Caki2 (cell line): ENCODE measurements at regions not wholly inside any gene's neighbourhood (a gene's known extent, or its start where the extent isn't known, plus 50 kb on each side); places are given as distances from the start of the nearest gene placed in this dataset.

Experiments used
- DNase-seq: peaks from one replicate; pipeline ENCODE4 v3.0.0-alpha.2; 2015; ENCODE audit warnings: low read depth
- in situ Hi-C: cut with HindIII; loops from 2 replicates; pipeline ENCODE4 v1.10.0; 2016; ENCODE audit warnings: low sequenced_read_pairs, low pct_unique_long_range_greater_than_20kb, mixed read lengths

GRCh38 chr5:44664711-44665100, 144.0 kb upstream of the MRPS30 start:
- no peak for DNase-seq
- in situ Hi-C loops, result no loop called here

GRCh38 chr5:44663991-44664710, 144.6 kb upstream of the MRPS30 start:
- no peak for DNase-seq
- in situ Hi-C loops, result no loop called here

GRCh38 chr5:44661851-44662250, 146.9 kb upstream of the MRPS30 start:
- no peak for DNase-seq
- in situ Hi-C loops, result no loop called here

- in situ Hi-C loops, result no loop called here
- no peak for DNase-seq
Observed at GRCh38 chr5:44660251-44660650, 148.5 kb upstream of the MRPS30 start.

- DNase-seq, result no peak
- in situ Hi-C loops, result no loop called here
Observed at GRCh38 chr5:44659334-44659733, 149.4 kb upstream of the MRPS30 start.

- DNase-seq, result no peak
- in situ Hi-C loops, result no loop called here
Observed at GRCh38 chr5:44652674-44653073, 156.1 kb upstream of the MRPS30 start.

GRCh38 chr5:44646016-44646415, 162.7 kb upstream of the MRPS30 start:
- in situ Hi-C loops, result no loop called here
- DNase-seq, result no peak

- no peak for DNase-seq
- in situ Hi-C loops, result no loop called here
Observed at GRCh38 chr5:44645502-44645901, 163.2 kb upstream of the MRPS30 start.

GRCh38 chr5:44644628-44645027, 164.1 kb upstream of the MRPS30 start:
- in situ Hi-C loops, result no loop called here

GRCh38 chr5:44641820-44642219, 166.9 kb upstream of the MRPS30 start:
- in situ Hi-C loops, result no loop called here
- DNase-seq, result no peak

More at GRCh38 chr5:44644628-44645027, 164.1 kb upstream of the MRPS30 start:
- no peak for DNase-seq

- no peak for DNase-seq
- in situ Hi-C loops, result no loop called here
Observed at GRCh38 chr5:44640945-44641456, 167.7 kb upstream of the MRPS30 start.

GRCh38 chr5:44637916-44638869, 170.6 kb upstream of the MRPS30 start:
- in situ Hi-C loops, result no loop called here
- no peak for DNase-seq

GRCh38 chr5:44632344-44632743, 176.4 kb upstream of the MRPS30 start:
- in situ Hi-C loops, result no loop called here
- no peak for DNase-seq

GRCh38 chr5:44626846-44627245, 181.9 kb upstream of the MRPS30 start:
- DNase-seq, result no peak
- in situ Hi-C loops, result no loop called here

GRCh38 chr5:44622331-44622730, 186.4 kb upstream of the MRPS30 start:
- in situ Hi-C loops, result no loop called here
- no peak for DNase-seq

- in situ Hi-C loops, result no loop called here
- DNase-seq, result no peak
Observed at GRCh38 chr5:44619875-44620610, 188.7 kb upstream of the MRPS30 start.

- no peak for DNase-seq
- in situ Hi-C loops, result no loop called here
Observed at GRCh38 chr5:44614845-44615244, 193.9 kb upstream of the MRPS30 start.

GRCh38 chr5:44613936-44614335, 194.8 kb upstream of the MRPS30 start:
- DNase-seq, result no peak
- in situ Hi-C loops, result no loop called here

GRCh38 chr5:44605926-44606325, 202.8 kb upstream of the MRPS30 start:
- in situ Hi-C loops, result no loop called here
- no peak for DNase-seq
